ENCODE measurements at regions not wholly inside any gene's neighbourhood (a gene's known extent, or its start where the extent isn't known, plus 50 kb on each side); places are given as distances from the start of the nearest gene placed in this dataset.

GRCh38 chr16:35574454-35575431 lies 2115.3 kb downstream of the TP53TG3F start:
- no CpG with 5 or more reads among the region's 60 CpGs for WGBS (ENCODE audit: extremely low coverage, insufficient read length, low lambda C conversion rate)

More at GRCh38 chr16:35574454-35575431, 2115.3 kb downstream of the TP53TG3F start:
- Histone ChIP-seq H3K14ac (ENCODE audit: insufficient read depth, low read length) (no peak overlapping the region), H2BK15ac (ENCODE audit: low read depth, low read length) (no peak overlapping the region), H2AK5ac (ENCODE audit: insufficient read length, low read length) (no peak overlapping the region), H3K4me2 (ENCODE audit: insufficient read depth, insufficient read length, low read length) (no peak overlapping the region), H4K8ac (replicated peaks; ENCODE audit: insufficient read length, low read depth, low read length) (no peak overlapping the region), H3K18ac (ENCODE audit: insufficient read length, low read depth, low read length) (no peak overlapping the region), H3K4ac (ENCODE audit: low read depth, low read length) (no peak overlapping the region), H4K20me1 (ENCODE audit: control insufficient read depth, insufficient read depth, insufficient read length) (no peaks in the 10 kb centered on the region), H2BK120ac (ENCODE audit: low read depth, low read length, poor library complexity, severe bottlenecking) (no peak overlapping the region), H3K79me1 (ENCODE audit: insufficient read depth, low read depth, low read length, poor library complexity, severe bottlenecking) (no peaks in the 10 kb centered on the region), H3K9ac (ENCODE audit: extremely low read depth, insufficient read length, low read length) (no peak overlapping the region), H2BK20ac (ENCODE audit: low read depth, low read length, poor library complexity, severe bottlenecking) (no peak overlapping the region), H3K27me3 (ENCODE audit: insufficient read depth, low read length) (no peaks in the 10 kb centered on the region), H3K4me1 (ENCODE audit: insufficient read depth, low read length) (no peaks in the 10 kb centered on the region), H4K91ac (ENCODE audit: insufficient read length, low read depth, low read length) (no peak overlapping the region), H3K9me3 (ENCODE audit: control insufficient read depth, low read depth, low read length) (peaks cover 95% of the 10 kb centered on the region), H2BK12ac (ENCODE audit: insufficient read length, low read depth, low read length) (no peak overlapping the region), H2BK5ac (ENCODE audit: insufficient read length, low read length) (no peak overlapping the region), H3K27ac (ENCODE audit: insufficient read length, low read depth, low read length) (no peak overlapping the region), H4K5ac (ENCODE audit: insufficient read length, low read depth, low read length) (no peak overlapping the region), H3K23me2 (ENCODE audit: insufficient read length, low read depth, low read length, poor library complexity, severe bottlenecking) (no peaks in the 10 kb centered on the region), H3K79me2 (ENCODE audit: insufficient read depth, low read length) (no peaks in the 10 kb centered on the region), H3K56ac (ENCODE audit: insufficient read length, low read depth, low read length) (no peak overlapping the region), H2AFZ (ENCODE audit: low read length) (no peak overlapping the region), H3T11ph (ENCODE audit: low read length) (no peak overlapping the region), H3K23ac (ENCODE audit: insufficient read length, low read depth, low read length) (no peak overlapping the region)
- TF ChIP-seq CTCF (conservative IDR thresholded peaks at IDR 0.05), result no peak
- Mint-ChIP-seq H3K36me3 (ENCODE audit: insufficient read depth in 1 of 3, low read depth in 3 of 3) (peaks cover 15 to 24% (median 21%) of the 10 kb centered on the region in 3 experiments), H3K4me3 (no peak overlapping the region), H3K4me1 (no peaks in the 10 kb centered on the region), H3K27ac (no peak overlapping the region), H3K9me3 (peaks cover 94 to 96% of the 10 kb centered on the region in 2 experiments), H3K27me3 (ENCODE audit: low read depth) (no peaks in the 10 kb centered on the region; the same call in none of the 2 replicates)
- no peak for DNase-seq

All from H9 (cell line).